HK-2 (cell line): ENCODE measurements at regions not wholly inside any gene's neighbourhood (a gene's known extent, or its start where the extent isn't known, plus 50 kb on each side); places are given as distances from the start of the nearest gene placed in this dataset.

Experiments
- DNase-seq: peaks from one replicate; pipeline ENCODE4 v3.0.0-alpha.2; 2018; ENCODE audit not compliant: unreplicated experiment

GRCh38 chr14:101501858-101502615 is 59.3 kb upstream of the DIO3 start:
- DNase-seq = no peak

DNA sequence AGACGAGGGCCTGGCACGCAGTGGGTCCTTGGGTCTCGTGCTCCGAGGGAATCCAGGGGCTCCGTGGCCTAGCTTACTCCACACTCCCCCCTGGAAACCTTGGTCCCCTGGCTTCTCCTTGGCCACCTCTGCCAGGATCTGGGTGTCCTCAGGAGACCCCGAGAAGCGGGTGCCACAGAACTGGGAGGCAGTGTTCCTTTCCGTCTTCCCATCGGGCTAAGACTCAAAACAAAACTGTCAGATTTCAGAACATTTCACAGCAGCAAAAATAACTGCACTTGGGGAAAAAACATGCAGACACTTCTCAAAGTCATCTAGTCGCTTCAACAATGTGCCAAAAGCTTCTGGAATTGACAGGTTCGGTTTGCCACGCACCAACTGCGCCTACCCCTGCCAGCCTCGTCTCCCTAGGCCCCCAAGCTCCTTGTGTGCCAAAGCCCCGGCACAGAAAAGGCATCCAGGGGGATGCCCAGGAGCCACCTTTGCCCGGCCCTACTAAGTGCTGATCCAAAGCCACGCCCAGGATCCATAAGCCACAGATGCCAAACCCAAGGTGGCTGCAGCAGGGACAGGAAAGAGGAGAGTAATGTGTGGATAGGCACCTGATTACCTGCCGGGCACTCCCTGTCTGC is 58.4 kb upstream of the DIO3 start:
- no peak for DNase-seq

- no peak for DNase-seq
These were observed 57.7 kb upstream of the DIO3 start for GRCh38 chr14:101503431-101504095.

DNA sequence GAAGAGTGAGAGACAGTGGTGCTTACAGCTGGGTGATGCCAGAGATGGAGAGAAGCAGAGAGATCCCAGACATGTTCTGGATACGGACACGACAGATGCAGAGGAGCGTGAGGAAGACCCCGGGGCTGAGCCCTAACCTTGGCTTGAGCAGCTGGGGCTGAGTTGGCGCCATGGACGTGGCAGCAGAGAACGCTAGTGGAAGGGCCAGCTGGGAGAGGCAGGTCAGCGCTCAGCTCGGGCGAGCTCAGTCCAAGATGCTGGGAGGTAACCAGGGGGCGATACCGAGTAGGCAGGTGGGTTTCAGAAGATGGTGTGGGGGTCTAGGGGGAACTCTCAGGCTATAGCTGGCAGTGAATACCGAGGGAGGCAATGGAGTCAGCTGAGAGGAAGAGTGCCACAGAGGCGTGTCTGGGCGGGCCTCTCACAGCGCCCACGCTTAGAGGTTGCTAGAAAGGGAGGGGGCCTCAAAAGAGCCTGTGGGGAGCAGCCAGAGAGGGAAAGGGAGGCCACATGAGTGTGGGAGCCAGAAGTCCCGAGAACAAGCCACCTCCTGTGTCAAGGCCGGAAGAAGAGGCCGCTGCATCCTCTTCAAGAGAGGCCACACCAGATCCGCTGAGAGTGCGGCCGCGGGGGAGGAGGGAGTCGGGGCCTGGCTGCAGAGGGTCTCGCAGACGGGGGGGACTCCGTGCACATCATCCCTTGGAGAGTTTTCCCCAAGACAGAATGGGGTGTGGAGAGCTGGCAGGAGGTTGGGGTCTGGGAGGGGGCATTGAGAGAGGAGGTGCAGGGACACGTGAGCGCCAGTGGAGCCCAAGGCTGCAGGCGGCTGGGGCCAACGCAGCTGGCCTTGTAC is 57.0 kb upstream of the DIO3 start:
- no peak for DNase-seq

DNA sequence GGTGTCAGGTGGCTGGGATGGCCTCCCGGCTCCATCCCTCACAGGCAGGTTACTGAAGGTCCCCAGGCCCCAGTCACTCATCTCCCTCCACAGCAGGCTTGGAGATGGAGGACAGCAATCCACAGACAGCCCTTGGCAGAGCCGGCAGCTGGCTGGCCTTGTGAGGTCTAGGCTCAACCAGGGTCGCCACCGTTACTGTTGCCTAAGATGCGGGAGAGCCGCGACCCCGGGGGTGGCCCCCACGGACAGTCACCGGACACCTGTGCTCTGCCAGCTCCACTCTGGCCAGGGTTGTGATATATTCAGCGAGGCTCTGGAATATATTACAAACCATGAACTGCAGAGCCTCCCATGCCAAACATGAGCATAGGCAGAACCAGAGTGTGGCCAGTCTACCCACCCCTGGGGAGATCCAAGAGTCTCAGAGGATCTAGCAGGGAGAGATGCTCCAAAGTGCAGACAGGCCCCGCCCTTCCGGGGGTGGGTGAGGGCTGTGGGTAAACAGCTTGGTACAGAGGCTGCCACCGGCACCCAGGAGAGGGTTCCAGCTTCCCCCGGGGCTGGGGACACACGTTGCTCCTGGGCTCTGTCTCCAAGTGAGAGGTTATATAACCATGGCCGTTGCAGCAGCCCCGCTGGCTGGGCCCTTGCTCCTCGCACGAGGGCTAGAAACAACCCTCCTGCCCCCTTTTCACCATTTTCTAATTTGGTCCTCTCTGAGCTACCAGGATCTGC is 55.9 kb upstream of the DIO3 start:
- no peak for DNase-seq

DNA sequence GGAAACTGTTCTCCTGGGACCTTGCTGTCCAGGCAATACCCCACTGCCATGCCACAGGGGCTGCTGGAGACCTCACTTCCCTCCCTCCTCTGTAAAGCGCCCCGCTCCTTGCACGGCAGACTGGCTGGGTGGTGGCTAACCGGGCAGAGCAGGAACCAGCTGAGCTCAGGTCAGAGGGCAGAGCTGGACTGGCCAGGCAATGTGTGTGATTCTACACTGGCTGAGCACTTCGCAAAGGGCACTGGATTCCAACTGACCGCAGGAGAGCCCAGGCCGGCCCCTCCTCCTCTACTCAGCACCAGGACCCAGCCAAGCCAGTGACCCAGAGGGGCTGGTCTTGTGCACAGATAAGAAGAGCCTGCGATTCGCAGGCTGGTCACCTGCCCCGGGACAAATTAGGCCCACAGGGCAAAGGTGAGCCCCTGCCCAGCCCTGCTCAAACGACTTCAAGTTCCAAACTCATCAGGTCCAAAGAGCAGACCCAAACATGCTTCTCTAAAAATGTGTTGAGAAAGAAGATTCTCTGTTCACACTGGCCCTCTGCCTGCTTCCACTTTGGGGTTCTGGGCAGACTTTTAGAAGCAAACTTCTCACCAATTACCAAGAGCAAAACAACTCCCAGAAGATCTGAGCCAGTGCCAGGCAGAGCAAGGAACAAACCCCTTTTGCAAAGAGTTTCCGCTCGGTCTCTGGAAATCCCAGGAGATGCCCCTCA is 54.9 kb upstream of the DIO3 start:
- no peak for DNase-seq

GRCh38 chr14:101506926-101507835 is 54.1 kb upstream of the DIO3 start:
- no peak for DNase-seq

DNA sequence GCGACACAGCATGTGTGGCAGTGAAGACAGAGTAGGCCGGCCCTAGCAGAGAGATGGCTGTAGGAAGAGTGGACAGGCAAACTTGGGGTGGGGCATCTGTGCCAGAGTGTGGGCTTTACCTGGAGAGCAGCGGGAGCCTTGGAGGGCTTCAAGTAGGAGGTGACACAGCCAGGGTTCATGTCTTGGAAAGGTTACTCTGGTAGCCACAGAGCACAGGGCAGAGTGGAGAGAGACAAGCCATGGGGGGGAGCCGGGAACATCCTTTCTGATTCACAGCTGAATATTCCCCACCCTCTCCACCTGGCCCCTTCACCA is 53.5 kb upstream of the DIO3 start:
- DNase-seq = no peak

GRCh38 chr14:101508196-101508947 is 52.9 kb upstream of the DIO3 start:
- no peak for DNase-seq

GRCh38 chr14:101508948-101509729 is 52.2 kb upstream of the DIO3 start:
- no peak for DNase-seq

DNA sequence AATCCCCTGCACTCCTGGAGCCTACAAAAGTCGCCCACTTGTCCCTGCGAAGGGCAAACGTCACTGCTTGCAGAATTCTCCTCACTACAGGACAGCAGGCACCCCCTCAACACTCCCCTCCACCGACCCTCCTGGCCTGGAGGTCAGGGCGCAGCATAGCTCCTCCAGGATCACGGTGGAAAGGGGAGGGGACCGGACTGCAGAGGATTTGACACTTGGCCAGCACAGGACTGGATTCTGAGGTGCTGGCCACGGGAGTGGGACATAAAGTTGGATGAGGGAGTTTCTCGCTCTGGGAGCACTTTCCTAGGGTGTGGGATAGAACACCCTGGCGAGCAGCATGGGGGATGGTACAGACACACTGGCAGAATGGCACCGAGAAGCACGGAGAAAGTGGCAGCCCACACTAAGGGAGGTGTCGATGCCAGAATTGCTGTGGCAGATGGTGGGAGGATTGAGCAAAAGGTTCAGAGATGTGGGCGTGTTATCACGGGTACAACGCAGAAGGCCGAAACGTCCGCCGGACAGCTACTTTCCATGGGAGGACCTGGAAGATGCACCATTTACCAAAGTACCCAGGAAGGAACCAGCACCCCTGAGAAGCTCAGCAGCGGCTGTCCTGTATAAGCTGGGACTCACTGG is 51.4 kb upstream of the DIO3 start:
- no peak for DNase-seq

- DNase-seq = no peak
These were observed 50.1 kb upstream of the DIO3 start for GRCh38 chr14:101511199-101511598.
